HG03159 (cell line): ENCODE measurements at regions not wholly inside any gene's neighbourhood (a gene's known extent, or its start where the extent isn't known, plus 50 kb on each side); places are given as distances from the start of the nearest gene placed in this dataset.
A peak's percentile ranks its signal among the peaks of the same experiment; 100 is the strongest.
"Not testable (repeated sequence)": the region's sequence is repeated elsewhere in the genome, so short reads cannot be mapped to it uniquely, and the experiment has no call there.

Experiments used
- ATAC-seq: cut with Tn5 transposase; IDR thresholded peaks from one replicate; pipeline ENCODE4 v1.9.1; 2021; ENCODE audit warnings: mild to moderate bottlenecking, moderate library complexity; ENCODE audit not compliant: unreplicated experiment

DNA sequence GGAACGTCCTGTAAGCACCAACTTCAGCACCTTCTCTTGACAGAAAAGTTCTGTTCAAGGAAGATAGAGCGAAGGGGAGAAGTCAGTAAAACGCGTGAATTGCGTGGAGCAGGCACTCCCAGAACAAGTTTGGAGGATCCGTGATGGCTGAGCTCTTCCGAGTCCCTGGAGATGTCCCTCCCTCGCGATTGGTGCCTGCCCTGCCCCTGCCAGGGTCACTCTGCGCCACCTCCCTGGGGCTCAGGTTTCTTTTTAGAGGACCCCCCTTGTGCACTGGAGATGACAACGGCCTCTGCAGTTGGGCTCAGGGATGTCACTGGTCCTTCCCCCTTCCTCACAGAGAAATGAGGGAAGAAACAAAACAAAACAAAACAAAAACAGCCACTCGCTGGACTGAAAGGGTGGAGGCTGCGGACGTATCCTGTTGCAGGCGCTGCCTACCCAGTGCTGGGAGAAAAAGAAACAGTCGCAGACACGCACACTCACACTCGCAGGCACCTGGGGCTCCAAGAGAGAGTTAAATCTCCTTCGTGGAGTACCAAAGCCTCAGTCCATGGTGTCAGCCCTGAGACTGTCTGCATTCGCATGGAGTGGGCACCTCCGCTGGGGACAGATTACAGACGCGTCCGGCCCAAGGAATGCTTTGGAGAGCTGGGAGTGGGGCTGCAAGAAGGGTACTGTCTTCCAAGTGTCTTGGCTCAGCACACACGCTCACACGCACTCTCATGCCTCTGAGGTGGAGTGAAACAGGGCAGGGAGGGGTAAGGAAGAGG is 512.7 kb downstream of the SLCO4C1 start:
- no peak for ATAC-seq

DNA sequence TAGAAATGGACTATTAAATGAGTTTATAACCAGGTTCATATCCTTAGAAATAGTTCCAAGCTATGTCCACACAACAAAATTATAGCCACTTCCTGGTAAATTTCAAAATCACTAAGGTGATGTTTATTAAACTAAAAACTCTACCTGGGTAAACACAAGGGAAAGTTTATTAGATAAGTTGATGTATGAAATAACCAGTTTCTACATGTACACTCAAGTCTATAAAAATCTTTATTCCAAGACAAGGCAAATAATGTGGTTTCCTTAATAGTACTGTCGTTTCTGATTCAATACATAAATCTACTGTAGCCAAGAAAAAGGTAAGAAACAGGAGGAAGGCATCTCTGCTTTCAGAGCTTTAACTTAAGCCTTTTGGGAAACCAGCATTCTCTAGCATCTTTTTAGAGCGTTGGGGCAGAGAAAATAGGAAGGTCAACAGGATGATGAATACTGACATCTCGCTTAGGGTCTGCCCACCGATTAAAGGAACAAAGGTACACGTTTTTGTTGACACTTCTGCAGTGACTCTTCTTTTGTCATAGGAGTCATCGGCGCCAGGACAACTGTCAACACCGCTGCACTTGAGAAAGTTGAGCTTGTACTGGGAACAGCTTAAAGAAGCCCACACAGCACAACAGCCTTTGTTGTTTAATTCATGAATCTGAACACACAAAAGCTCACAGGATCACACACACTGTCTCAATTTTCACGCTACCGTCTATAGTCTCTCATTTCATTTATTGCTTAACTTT is 513.6 kb downstream of the SLCO4C1 start:
- no peak for ATAC-seq

DNA sequence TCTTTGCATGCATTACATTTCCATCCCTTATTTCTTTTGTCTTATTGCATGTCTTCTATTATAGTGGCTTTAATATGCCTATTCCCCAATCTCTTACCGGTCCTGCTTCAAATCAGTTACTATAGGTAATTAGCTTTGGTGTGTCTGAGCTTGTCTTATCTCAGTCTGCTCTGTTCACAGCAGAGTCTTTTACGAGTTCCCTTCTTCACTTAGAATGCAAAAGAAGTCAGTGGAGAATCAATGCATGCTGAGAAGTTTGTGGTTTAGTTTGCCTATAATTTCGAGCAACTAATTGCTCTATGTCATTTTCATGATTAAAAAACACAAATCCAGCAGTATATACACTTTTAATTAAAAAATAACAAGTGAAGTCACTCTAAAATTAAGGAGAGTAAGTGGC is 545.0 kb downstream of the SLCO4C1 start:
- no peak for ATAC-seq

DNA sequence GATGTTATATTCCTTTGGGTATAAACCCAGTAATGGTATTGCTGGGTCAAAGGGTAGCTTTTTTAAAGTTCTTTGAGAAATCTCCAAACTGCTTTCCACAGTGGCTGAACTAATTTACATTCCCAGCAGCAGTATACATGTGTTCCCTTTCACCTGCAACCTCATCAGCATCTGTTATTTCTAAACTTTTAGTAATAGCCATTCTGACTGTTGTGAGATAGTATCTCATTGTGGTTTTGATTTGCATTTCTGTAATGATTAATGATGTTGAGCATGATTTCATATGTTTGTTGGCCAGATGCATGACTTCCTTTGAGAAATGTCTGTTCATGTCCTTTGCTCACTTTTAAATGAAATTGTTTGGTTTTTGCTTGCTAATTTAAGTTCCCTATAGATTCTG is 553.1 kb downstream of the SLCO4C1 start:
- ATAC-seq: peak; percentile 54

DNA sequence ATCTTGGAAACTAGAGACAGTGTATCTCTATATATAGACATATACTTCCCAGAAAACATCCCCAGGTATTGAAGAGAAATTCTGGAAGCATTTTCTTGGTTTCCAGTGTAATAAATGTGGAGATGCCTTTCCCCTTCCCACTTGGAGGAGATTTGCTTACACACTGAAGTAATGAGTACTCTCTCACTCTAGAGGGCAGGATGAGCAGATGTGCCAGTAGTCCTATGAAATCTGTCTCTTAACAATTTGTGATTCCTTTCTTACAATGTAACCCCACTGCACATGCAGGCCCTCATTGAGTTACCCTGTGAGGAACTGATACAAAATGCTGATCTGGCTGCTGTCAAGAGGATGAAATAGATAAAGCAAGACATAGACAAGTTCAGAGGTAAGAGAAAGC is 567.2 kb downstream of the SLCO4C1 start:
- no peak for ATAC-seq

DNA sequence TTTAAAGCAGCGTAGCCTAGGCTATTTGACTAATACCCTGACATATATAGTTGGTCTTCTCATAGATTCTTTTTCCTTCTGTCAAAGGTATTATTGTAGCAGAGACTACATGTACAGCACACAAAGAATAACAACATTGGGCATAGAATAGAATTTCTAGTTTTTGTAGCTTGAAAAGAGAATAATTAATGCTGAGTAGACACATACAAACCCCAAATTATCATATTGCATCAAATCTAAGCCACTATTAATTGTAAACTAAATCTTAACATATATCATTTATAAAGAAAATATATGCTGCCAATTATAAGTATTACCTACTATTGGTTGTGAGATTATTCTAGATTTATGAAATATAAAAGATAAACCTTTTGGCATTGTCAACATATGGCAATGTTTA is 574.5 kb downstream of the SLCO4C1 start:
- ATAC-seq: no peak

DNA sequence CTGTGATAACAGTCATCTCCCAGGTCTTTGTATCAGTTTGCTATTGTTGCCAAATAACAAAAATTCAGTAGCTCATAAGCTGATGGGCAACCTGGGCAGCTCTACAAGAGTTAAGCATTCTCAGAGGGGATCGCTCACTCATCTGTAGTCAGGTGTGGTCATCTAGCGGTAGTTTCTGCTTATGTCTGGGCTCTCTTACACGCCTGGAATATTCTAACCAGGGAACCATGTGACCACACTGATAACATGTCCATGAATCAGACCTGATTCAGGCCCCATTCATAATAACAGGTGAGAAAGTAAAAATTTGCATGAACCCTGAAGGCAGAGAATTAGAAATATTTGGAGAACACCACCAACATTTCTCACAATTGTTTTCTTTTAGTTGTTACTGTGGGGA is 576.1 kb downstream of the SLCO4C1 start:
- ATAC-seq: no peak

DNA sequence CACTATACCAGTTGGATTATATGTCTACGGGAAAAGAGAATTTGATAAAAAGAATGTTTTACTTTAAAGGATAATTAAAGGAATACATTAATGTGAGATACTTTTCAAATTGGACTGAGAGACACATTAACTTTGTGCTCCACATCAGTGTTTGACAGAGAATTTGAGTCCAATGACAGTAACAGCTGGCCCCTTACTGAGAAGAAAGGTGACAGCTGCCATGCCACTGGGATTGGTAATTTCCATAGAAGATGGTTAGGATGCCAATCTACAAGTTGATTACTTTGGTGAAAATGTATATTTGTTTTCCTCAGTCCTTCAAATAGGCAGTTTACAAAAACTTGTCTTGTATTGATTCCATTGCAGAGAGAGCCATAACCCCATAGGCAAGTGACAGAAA is 578.4 kb downstream of the SLCO4C1 start:
- ATAC-seq: no peak

DNA sequence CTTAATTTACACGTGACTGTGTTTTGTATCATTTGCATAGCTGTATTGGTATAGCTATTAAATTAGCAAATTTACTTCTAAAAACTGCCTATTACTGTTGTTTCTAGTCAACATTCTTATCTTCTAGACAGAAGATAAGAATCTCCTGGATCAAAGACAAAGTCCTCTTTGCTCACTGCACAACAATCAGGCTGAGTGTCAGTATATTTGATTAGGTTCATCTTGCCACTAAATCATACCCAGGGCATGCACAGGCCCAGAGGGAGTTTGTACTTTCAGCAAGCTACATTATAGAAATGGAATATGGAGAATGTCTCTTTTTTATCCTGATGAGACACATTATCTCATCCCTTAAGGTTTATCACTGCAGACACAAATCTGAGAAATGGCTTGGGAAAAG is 579.1 kb downstream of the SLCO4C1 start:
- ATAC-seq: no peak

DNA sequence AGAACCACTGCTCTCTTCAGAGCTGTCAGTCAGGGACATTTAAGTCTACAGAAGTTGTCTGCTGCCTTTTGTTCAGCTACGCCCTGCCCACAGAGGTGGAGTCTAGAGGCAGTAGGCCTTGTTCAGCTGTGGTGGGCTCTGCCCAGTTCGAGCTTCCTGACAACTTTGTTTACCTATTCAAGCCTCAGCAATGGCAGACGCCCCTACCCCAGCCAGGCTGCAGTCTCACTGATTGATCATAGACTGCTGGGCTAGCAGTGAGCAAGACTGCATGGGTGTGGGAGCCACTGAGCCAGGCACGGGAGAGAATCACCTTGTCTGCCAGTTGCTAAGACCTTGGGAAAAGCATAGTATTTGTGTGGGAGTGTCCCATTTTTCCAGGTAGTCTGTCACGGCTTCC is 580.3 kb downstream of the SLCO4C1 start:
- ATAC-seq: not testable (repeated sequence)

DNA sequence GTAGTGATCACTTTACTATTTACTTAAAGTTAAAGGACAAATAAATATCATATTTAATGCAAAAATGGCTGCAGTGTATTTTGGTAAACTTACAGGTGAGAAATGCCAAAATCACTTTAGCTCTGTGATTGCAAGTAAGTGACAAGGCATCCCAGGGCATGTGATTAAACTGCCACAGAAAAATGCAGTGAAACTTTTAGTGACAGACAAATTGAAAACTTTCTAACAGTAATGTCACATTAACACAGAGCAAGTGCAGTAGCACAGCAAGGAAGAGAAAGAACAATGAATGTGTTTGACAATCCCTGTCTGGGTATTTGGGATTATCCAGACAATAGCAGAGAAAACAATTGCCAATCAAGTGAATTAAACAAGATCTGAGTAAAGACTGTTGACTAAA is 606.8 kb downstream of the SLCO4C1 start:
- ATAC-seq: no peak

DNA sequence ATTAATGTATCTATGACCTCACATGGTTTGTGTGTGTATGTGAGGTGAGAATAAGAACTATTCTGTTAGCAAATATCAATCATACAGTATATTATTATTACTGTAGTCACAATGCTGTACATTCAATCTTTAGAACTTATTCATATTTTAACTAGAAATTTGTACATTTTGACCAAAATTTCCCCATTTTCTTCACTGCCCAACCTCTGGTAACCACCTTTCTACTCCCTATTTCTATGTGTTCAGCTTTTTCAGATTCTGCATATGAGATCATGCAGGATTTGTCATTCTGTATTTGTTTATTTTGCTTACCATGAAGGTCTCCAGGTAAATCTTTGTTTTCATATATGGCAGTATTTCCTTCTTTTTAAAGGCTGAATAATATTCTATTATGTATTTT is 607.9 kb downstream of the SLCO4C1 start:
- no peak for ATAC-seq

DNA sequence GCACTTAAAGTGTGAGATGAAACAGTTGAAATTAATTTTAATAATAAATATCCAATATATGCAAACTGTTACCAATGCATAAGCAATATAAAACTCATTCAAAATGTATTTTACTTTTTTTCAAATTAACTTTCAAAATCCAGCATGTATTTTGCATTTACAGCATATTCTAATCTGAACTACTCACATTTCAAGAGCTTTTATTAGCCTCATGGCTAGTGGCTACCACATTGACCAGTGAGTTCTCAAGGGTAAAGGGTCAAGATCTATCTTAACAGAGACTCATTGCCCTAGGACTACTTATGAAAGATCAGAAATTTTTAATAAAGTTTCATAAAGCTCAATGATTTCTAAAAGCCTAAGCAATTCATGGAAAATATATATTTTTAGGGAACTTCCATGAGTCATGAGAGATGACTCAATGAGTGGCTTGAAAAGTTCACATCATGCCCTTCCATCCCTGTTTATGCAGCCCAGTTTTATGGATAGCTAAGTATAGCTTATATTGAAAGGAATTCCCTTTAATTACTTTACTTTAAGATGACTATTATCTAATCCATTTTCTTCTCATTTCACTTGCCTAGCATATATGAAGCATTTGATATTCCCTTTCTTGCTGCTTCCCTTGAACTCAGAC is 608.6 kb downstream of the SLCO4C1 start:
- ATAC-seq: no peak

DNA sequence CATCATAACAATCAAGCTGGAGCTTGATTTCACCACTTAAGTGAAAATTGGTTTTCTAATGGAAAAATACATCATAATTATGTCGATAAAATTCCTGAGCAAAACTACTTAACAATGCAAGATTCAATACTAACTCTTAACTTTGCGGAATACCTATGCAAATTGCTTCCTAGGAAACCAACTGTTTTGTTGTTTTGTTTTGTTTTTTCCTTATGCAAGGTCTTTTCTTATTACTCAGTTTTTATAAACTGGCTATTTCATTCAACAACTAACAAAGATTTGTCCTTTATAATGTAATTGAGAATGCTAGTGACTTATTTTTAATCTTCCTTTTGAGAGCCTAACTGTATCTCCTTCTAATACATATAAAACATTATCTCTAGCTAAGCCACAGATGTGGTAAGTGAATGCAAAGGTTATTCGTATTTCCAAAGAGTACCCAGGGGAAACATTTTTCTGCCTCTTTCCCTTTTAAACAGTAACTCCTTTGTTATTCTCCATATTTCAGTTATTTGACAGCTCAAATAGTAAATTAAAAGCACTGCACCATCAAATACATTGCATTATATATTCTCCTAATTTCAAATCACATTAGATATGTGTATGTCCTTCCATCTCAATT is 609.4 kb downstream of the SLCO4C1 start:
- ATAC-seq: no peak

DNA sequence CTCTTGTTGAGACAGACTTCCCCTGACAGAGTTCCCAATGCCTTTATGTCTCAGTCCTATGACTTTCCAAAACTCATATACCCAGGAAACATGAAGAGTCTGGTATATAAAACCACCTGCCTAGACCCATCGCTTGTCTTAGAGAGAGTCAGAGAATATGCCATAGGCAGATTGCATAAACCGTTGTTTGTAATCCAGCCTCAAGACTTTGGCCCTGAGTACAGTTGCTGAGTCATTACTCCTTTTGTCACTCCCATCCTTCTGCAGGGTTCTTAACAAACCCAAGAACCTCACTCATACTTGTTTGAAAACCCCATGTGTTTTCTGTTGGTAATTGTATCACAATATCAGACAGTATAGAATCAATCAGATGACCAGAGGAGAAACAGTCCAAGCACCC is 616.3 kb downstream of the SLCO4C1 start:
- ATAC-seq: no peak

DNA sequence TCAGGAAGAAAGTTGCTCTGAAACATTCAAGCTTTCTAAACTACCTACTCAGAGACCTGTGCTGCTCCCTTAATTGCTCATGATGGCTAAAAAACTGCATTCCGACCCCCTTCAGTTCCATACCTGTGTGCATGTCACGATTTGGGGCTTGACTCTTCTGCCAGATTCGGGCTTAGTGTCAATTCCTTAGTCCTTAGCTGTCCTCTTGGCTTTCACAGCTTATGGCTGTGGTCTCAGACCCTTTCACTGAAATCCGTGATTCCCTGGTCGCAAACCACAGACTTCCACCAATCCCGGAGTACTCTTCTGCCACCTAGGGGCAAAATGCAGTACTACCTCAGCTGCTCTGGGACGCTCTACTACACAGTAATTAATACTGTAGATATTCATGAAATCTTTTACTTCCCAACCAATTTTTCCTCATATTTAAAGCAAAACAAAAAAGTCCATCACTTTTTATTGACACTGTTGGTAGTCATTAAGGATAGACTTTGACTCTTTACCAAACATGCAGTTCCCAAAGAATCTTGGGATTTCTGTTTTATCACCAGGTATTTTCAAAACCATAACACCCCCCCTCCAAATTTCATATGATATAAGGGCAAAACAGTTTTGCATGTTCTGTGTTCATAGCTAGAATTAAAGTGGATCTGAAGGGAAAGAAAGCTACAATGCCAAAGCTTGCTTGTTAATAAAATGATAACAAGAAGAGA is 617.4 kb downstream of the SLCO4C1 start:
- ATAC-seq: peak; percentile 73

DNA sequence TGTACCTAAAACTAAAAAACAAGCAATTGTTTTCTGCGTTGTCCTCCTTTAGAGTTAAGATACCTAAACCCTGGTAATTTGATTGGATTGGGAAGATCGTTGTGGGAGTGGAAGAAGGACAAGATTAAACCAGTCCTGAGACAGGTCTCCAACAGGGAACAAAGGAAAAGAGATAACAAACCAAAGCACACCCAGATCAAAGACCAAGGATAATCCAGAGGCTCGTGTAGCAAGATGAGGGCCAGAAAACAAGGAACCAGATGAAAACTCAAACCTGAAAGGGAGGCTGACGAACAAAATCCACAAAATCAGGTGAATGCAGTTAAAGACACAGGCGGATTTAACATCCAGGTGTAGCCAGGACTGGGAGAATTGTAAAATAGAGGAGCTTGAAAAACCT is 618.1 kb downstream of the SLCO4C1 start:
- no peak for ATAC-seq

DNA sequence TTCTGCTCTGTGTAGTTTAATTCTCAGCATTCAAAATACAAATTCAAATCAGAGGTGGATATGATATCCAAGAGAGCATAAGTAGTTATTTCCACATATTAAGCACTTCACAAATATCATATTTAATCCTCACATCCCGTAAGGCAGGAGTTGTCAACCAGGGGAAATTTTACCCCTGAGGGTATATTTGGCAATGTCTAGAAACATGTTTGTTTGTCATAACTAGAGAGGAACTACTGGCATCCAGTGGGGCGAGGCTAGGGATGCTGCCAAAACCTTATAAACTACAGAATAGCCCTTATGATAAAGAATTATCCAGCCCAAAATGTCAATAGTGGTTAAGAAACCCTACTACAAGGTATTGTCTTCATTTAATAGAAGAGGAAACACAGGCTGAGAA is 619.4 kb downstream of the SLCO4C1 start:
- ATAC-seq: no peak

DNA sequence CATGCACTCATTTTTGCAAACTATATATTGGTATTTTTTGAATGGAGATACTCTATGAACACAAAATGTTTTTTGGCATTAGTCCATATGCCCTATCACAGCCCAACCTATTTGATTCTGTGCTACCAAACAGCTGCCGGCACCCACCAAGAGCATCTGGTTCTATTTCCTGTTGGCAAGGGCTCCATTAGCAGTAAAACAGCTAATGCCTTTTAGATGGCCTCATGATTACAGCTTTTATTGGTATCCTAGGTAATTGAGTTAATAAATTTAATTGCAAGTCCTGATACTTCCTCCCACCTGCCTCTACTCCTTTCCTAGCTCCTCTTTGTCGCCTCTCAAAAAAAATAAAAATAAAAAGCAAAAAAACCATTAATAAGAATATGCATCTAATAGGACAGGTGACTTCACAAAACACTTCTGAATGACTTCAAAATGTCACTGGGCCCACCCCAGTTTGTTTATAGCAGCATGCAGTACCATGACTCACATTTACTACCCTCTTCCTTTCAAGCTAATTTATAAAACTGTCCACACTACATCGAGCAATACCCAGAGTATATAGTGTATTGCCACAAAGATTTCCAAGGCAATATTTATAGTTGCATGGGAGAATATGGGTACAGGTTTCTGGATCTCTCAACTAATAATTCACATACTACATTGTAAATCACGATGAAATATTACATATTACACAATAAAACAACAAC is 620.4 kb downstream of the SLCO4C1 start:
- ATAC-seq: no peak

DNA sequence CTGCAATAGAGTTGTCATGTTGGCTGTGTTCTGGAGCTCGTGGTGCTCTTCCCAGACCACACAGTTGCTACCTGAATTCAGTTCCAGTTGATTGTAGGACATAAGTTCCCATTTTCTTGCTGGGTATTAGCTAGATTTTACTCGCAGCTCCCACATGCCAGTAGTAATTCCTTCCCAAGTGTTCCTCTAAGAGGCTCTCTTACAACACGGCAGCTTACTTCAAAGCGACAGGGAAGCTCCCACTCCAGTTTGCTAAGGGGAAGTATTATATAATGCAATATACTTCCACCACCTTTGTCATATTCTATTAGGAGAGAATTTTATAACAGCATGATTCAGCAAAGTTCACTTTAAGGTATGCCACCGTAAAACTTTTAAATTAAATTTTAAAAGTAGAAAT is 623.0 kb downstream of the SLCO4C1 start:
- no peak for ATAC-seq
